DOHH2 (cell line): ENCODE measurements at regions not wholly inside any gene's neighbourhood (a gene's known extent, or its start where the extent isn't known, plus 50 kb on each side); places are given as distances from the start of the nearest gene placed in this dataset.

ENCODE experiments used
- H3F3A ChIP-seq: fragments of 200-600 bp; sonication (generic), shearing (Covaris generic); 2 replicates; pipeline ENCODE4 v1.6.0; 2016; ENCODE audit warnings: antibody characterized with exemption, mild to moderate bottlenecking; ENCODE audit not compliant: control insufficient read depth, insufficient read depth
- H3K27ac ChIP-seq: fragments of 200-600 bp; sonication (generic); 2 replicates; pipeline ENCODE4 v1.5.1; 2014; ENCODE audit warnings: low read depth, mild to moderate bottlenecking, low read length, moderate library complexity
- H3K27me3 ChIP-seq: fragments of 200-600 bp; sonication (generic); 2 replicates; pipeline ENCODE4 v1.6.1; 2014; ENCODE audit warnings: mild to moderate bottlenecking, low read length, mixed read lengths; ENCODE audit not compliant: control insufficient read depth
- H3K36me3 ChIP-seq: fragments of 200-600 bp; sonication (generic); 2 replicates; pipeline ENCODE4 v1.6.1; 2014; ENCODE audit warnings: mild to moderate bottlenecking, low read length, moderate library complexity, mixed read lengths; ENCODE audit not compliant: control insufficient read depth
- H3K4me1 ChIP-seq: fragments of 200-600 bp; sonication (generic); 2 replicates; pipeline ENCODE4 v1.6.1; 2014; ENCODE audit warnings: mild to moderate bottlenecking, low read length, mixed read lengths; ENCODE audit not compliant: control insufficient read depth
- H3K4me2 ChIP-seq: fragments of 200-600 bp; sonication (generic); 2 replicates; pipeline ENCODE4 v1.6.0; 2014; ENCODE audit warnings: mild to moderate bottlenecking, low read length, moderate library complexity
- H3K4me3 ChIP-seq: fragments of 200-600 bp; sonication (generic); 2 replicates; pipeline ENCODE4 v1.5.1; 2014; ENCODE audit warnings: mild to moderate bottlenecking, low read length, mixed read lengths
- H3K79me2 ChIP-seq: fragments of 200-600 bp; sonication (generic); 2 replicates; pipeline ENCODE4 v1.6.1; 2014; ENCODE audit warnings: mild to moderate bottlenecking, low read length, mixed read lengths; ENCODE audit not compliant: control insufficient read depth
- H3K9me2 ChIP-seq: fragments of 200-600 bp; sonication (generic); replicated peaks from 2 replicates; pipeline ENCODE4 v1.6.1; 2014; ENCODE audit warnings: mild to moderate bottlenecking, low read length, mixed read lengths; ENCODE audit not compliant: control insufficient read depth
- H3K9me3 ChIP-seq: fragments of 200-600 bp; sonication (generic); 2 replicates; pipeline ENCODE4 v1.6.1; 2014; ENCODE audit warnings: antibody characterized with exemption, low read length, mixed read lengths; ENCODE audit not compliant: control insufficient read depth, insufficient read depth
- H4K20me1 ChIP-seq: fragments of 200-600 bp; sonication (generic); 2 replicates; pipeline ENCODE4 v1.6.0; 2014; ENCODE audit warnings: low read depth, mild to moderate bottlenecking, antibody characterized with exemption, low read length, moderate library complexity; ENCODE audit not compliant: control insufficient read depth, insufficient read depth
- CTCF ChIP-seq: fragments of 200-600 bp; sonication (generic); IDR thresholded peaks from one replicate; pipeline ENCODE4 v1.5.1; 2014; ENCODE audit warnings: antibody characterized with exemption, mild to moderate bottlenecking, low read depth, low read length; ENCODE audit not compliant: poor library complexity, severe bottlenecking
- EZH2phosphoT487 ChIP-seq: fragments of 200-600 bp; sonication (generic); IDR thresholded peaks from 2 replicates; pipeline ENCODE4 v1.6.1; 2017; ENCODE audit warnings: borderline replicate concordance, mild to moderate bottlenecking, antibody characterized with exemption, low read length, moderate library complexity, mixed read lengths

GRCh38 chr13:33550276-33550675 is 264.7 kb upstream of the STARD13 start:
- no peak for TF ChIP-seq CTCF
- no peak for TF ChIP-seq EZH2phosphoT487
- Histone ChIP-seq H3K36me3 (no peaks in the 10 kb centered on the region; the same call in 1 of the 2 replicates), H3K79me2 (no peaks in the 10 kb centered on the region), H3F3A (no peaks in the 10 kb centered on the region), H4K20me1 (no peaks in the 10 kb centered on the region), H3K9me3 (no peaks in the 10 kb centered on the region), H3K27me3 (no peaks in the 10 kb centered on the region), H3K4me2 (no peak overlapping the region), H3K4me1 (peaks cover 15% of the 10 kb centered on the region), H3K9me2 (no peaks in the 10 kb centered on the region), H3K4me3 (no peak overlapping the region), H3K27ac (no peak overlapping the region)

GRCh38 chr13:33550885-33551284 is 265.3 kb upstream of the STARD13 start:
- Histone ChIP-seq H3K9me2 (no peaks in the 10 kb centered on the region), H3F3A (no peaks in the 10 kb centered on the region), H3K36me3 (no peaks in the 10 kb centered on the region; the same call in 1 of the 2 replicates), H3K9me3 (no peaks in the 10 kb centered on the region), H4K20me1 (no peaks in the 10 kb centered on the region), H3K4me3 (no peak overlapping the region), H3K79me2 (no peaks in the 10 kb centered on the region), H3K4me2 (no peak overlapping the region), H3K27ac (no peak overlapping the region), H3K27me3 (no peaks in the 10 kb centered on the region), H3K4me1 (peaks cover 15% of the 10 kb centered on the region)
- TF ChIP-seq EZH2phosphoT487 (no peak), CTCF (no peak)

- Histone ChIP-seq H3K4me1 (no peaks in the 10 kb centered on the region), H3F3A (no peaks in the 10 kb centered on the region), H4K20me1 (no peaks in the 10 kb centered on the region), H3K27ac (no peak overlapping the region), H3K9me3 (no peaks in the 10 kb centered on the region), H3K27me3 (no peaks in the 10 kb centered on the region), H3K79me2 (no peaks in the 10 kb centered on the region), H3K36me3 (no peaks in the 10 kb centered on the region), H3K9me2 (no peaks in the 10 kb centered on the region), H3K4me2 (no peak overlapping the region), H3K4me3 (no peak overlapping the region)
- no peak for TF ChIP-seq CTCF
Measured at GRCh38 chr13:33554919-33555791, 262.8 kb upstream of the RFC3 start.
